GM12864 (cell line): ENCODE measurements at regions not wholly inside any gene's neighbourhood (a gene's known extent, or its start where the extent isn't known, plus 50 kb on each side); places are given as distances from the start of the nearest gene placed in this dataset.
"Not testable (repeated sequence)": the region's sequence is repeated elsewhere in the genome, so short reads cannot be mapped to it uniquely, and the experiment has no call there.

ENCODE experiments used
- DNase-seq: peaks from one replicate; pipeline ENCODE4 v3.0.0-alpha.2; 2011; ENCODE audit warnings: low read depth
- H3K4me3 ChIP-seq: 2 replicates; pipeline ENCODE4 v1.5.1; 2011; ENCODE audit warnings: mild to moderate bottlenecking, low read depth, low read length, control low read depth
- TF ChIP-seq, protein P1 (sequence below): IDR thresholded peaks from 2 replicates; pipeline ENCODE4 v1.5.1; 2011; ENCODE audit warnings: low read depth, mild to moderate bottlenecking, moderate library complexity, low read length, control low read depth, inconsistent platforms; ENCODE audit errors: missing control alignments

GRCh38 chr12:46547421-46548354 is 175.1 kb upstream of the SLC38A2 start:
- H3K4me3 ChIP-seq = no peak overlapping the region
- TF ChIP-seq, protein P1, sequence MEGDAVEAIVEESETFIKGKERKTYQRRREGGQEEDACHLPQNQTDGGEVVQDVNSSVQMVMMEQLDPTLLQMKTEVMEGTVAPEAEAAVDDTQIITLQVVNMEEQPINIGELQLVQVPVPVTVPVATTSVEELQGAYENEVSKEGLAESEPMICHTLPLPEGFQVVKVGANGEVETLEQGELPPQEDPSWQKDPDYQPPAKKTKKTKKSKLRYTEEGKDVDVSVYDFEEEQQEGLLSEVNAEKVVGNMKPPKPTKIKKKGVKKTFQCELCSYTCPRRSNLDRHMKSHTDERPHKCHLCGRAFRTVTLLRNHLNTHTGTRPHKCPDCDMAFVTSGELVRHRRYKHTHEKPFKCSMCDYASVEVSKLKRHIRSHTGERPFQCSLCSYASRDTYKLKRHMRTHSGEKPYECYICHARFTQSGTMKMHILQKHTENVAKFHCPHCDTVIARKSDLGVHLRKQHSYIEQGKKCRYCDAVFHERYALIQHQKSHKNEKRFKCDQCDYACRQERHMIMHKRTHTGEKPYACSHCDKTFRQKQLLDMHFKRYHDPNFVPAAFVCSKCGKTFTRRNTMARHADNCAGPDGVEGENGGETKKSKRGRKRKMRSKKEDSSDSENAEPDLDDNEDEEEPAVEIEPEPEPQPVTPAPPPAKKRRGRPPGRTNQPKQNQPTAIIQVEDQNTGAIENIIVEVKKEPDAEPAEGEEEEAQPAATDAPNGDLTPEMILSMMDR = no peak
- no peak for DNase-seq

DNA sequence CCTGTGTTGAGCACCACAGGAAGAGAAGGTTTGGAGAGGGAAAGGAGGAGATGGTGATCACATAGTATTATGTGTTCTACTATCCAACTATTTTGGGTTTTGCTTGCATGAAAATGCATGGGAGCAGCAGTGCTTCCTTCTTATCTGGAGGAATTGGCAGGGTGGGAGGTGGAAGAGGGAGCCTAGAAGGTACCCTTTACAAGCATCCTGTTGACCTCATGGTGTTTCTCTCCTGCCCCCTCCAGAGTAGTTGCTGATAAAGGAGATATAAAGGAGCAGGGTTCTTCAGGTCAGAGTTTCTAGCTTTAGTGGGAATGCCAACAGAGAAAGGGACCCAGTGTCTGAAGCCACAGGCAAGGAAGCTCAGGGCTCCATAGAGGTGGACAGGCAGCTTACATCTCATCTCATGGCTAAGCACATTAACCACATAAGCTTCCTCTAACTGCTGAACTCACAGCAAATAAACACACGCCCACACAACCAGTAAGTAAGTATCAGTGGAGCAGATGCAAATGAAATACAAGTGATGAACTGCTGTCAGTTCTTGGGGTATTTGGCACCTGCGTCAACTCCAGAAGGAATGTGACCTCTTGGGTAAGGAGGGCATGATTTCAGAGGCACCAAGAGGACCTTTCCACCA is 174.2 kb upstream of the SLC38A2 start:
- no peak for DNase-seq
- H3K4me3 ChIP-seq = no peak overlapping the region
- TF ChIP-seq, protein P1 = no peak

- DNase-seq, H3K4me3 ChIP-seq: not testable (repeated sequence)
Observed at GRCh38 chr12:46543378-46543795, 170.8 kb upstream of the SLC38A2 start.

GRCh38 chr12:46538976-46539375 is 166.4 kb upstream of the SLC38A2 start:
- TF ChIP-seq, protein P1 = no peak
- H3K4me3 ChIP-seq = no peak overlapping the region
- DNase-seq = no peak

DNA sequence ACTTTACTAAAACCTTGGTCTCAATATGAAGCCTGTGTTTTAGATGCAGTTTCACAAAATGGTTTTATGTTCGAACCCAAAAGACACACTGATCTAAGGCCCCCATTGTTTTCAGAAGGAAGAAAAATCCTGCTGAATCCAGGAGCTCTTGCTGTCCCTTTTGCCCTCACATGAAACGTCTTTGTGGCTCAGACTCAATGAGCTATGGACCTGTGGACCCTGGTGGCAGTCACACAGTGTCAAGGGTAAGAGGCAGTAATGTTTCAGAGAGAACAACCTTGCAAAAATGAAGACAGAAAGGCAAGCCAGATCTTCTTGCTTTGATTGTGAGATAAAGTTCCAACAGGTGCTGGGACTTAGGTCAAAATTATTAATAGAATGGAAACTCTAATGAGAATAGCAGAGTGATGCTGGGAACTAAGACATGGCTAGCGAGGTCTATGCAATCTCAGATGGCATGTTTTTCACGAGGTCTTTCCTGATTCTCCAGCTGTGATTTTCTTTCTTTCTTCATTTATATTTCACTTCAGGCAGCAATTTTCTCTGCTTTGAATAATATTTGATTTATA is 164.9 kb upstream of the SLC38A2 start:
- no peak for DNase-seq
- TF ChIP-seq, protein P1 = no peak
- H3K4me3 ChIP-seq = no peak overlapping the region

DNA sequence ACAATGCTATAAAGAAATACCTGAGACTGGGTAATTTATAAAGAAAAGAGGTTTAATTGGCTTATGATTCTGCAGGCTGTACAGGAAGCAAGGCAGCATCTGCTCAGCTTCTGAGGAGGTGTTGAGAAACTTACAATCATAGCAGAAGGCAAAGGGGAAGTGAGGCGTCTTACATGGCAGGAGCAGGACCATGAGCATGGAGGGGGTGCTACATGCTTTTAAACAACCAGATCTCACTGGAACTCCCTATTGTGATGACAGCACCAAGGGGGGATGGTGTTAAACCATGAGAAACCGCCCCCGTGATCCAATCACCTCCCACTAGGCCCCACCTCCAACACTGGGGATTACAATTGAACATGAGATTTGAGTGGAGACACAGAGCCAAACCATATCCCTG is 163.7 kb upstream of the SLC38A2 start:
- not testable (repeated sequence) for H3K4me3 ChIP-seq
- DNase-seq = peak; percentile 37

GRCh38 chr12:46535907-46536306 is 163.3 kb upstream of the SLC38A2 start:
- H3K4me3 ChIP-seq = no peak overlapping the region
- TF ChIP-seq, protein P1 = no peak
- DNase-seq = no peak
